H1 (cell line): ENCODE measurements at regions not wholly inside any gene's neighbourhood (a gene's known extent, or its start where the extent isn't known, plus 50 kb on each side); places are given as distances from the start of the nearest gene placed in this dataset.

Source experiments
- CTCF ChIA-PET: fragments of 300-600 bp; sonication (Branson Sonifier 250); formaldehyde crosslinking; loops from one replicate; lab custom pipeline; 2021; ENCODE audit not compliant: partially characterized antibody; lab: Charles Lee
- POLR2A ChIA-PET: fragments of 300-600 bp; sonication (Branson Sonifier 250); formaldehyde crosslinking; loops from one replicate; lab custom pipeline; 2021; ENCODE audit warnings: inconsistent platforms; ENCODE audit not compliant: partially characterized antibody; lab: Charles Lee
- DNase-seq, 2 experiments: peaks; one replicate each; pipeline versions ENCODE4 v3.0.0 to v3.0.0-alpha.2; 2010 to 2022; ENCODE audit warnings: low spot score in 2 of 2, low read depth in 1 of 2, mixed read lengths in 1 of 2
- FAIRE-seq: peaks from 2 replicates; lab custom pipeline; 2011; peaks lifted over from hg19 to GRCh38; lab: Jason Lieb, UNC
- H2AFZ ChIP-seq: 2 replicates; pipeline ENCODE4 v1.8.1; 2012; ENCODE audit warnings: low read length, inconsistent platforms
- H2AK5ac ChIP-seq: 2 replicates; pipeline ENCODE4 v1.6.1; 2013; ENCODE audit warnings: low read depth, low read length
- H2BK120ac ChIP-seq: replicated peaks from 2 replicates; pipeline ENCODE3; 2013; ENCODE audit warnings: low read depth, low read length, inconsistent platforms
- H2BK12ac ChIP-seq: 2 replicates; pipeline ENCODE4 v1.6.1; 2013; ENCODE audit warnings: low read depth, low read length
- H2BK15ac ChIP-seq: 2 replicates; pipeline ENCODE4 v1.6.1; 2013; ENCODE audit warnings: low read length
- H2BK20ac ChIP-seq: 2 replicates; pipeline ENCODE4 v1.6.1; 2013; ENCODE audit warnings: low read length
- H2BK5ac ChIP-seq: 2 replicates; pipeline ENCODE4 v1.6.1; 2013; ENCODE audit warnings: low read depth, low read length
- H3K14ac ChIP-seq: 2 replicates; pipeline ENCODE4 v1.6.1; 2013; ENCODE audit warnings: inconsistent platforms; ENCODE audit not compliant: insufficient read length
- H3K18ac ChIP-seq: 2 replicates; pipeline ENCODE4 v1.6.1; 2013; ENCODE audit warnings: low read length; ENCODE audit errors: extremely low read depth
- H3K23ac ChIP-seq: 2 replicates; pipeline ENCODE4 v1.6.1; 2013; ENCODE audit warnings: inconsistent platforms; ENCODE audit not compliant: insufficient read length
- H3K23me2 ChIP-seq: 2 replicates; pipeline ENCODE4 v1.6.1; 2013; ENCODE audit warnings: low read depth, low read length
- H3K27ac ChIP-seq: 2 replicates; pipeline ENCODE4 v1.6.1; 2011; ENCODE audit warnings: low read depth, low read length, inconsistent platforms
- H3K27me3 ChIP-seq, 4 experiments: replicated peaks in 1 of 4; 1 replicate in 1 of 4; 2 replicates in 3 of 4; pipeline versions ENCODE4 v1.6.1 to v1.8.1; 2011 to 2013; ENCODE audit warnings: low read length in 3 of 4, mild to moderate bottlenecking in 3 of 4, inconsistent platforms in 2 of 4, mixed read lengths in 2 of 4, moderate library complexity in 1 of 4; ENCODE audit not compliant: control insufficient read depth in 3 of 4, insufficient read depth in 3 of 4; ENCODE audit errors: extremely low read depth in 1 of 4
- H3K36me3 ChIP-seq, 4 experiments: 2 replicates each; pipeline versions ENCODE4 v1.6.1 to v1.8.1; 2011 to 2013; ENCODE audit warnings: mild to moderate bottlenecking in 4 of 4, low read length in 3 of 4, moderate library complexity in 2 of 4, control low read depth in 1 of 4, inconsistent platforms in 1 of 4; ENCODE audit not compliant: insufficient read depth in 4 of 4, control insufficient read depth in 2 of 4
- H3K4ac ChIP-seq: replicated peaks from 2 replicates; pipeline ENCODE3; 2013; ENCODE audit warnings: low read length, low read depth, mixed read lengths, inconsistent platforms; ENCODE audit not compliant: insufficient read length
- H3K4me1 ChIP-seq, 4 experiments: replicated peaks in 1 of 4; 1 replicate in 1 of 4; 2 replicates in 3 of 4; pipeline versions ENCODE4 v1.6.1 to v1.8.1; 2011 to 2013; ENCODE audit warnings: low read length in 3 of 4, inconsistent platforms in 2 of 4, mixed read lengths in 1 of 4; ENCODE audit not compliant: insufficient read depth in 4 of 4, control insufficient read depth in 3 of 4
- H3K4me2 ChIP-seq, 2 experiments: 2 replicates each; pipeline versions ENCODE4 v1.6.1 to v1.8.1; 2011 to 2013; ENCODE audit warnings: low read depth in 2 of 2, low read length in 2 of 2, control low read depth in 1 of 2, inconsistent platforms in 1 of 2, mild to moderate bottlenecking in 1 of 2; ENCODE audit not compliant: insufficient read depth in 1 of 2
- H3K4me3 ChIP-seq, 4 experiments: fragments of 200-600, 300-600 bp in 1 of 4; sonication (generic), shearing (Covaris generic), sonication (Bioruptor Twin) in 1 of 4; 2 replicates each; pipeline versions ENCODE4 v1.5.1 to v1.8.1; 2011 to 2016; ENCODE audit warnings: low read length in 4 of 4, low read depth in 3 of 4, control low read depth in 2 of 4, inconsistent platforms in 2 of 4, mild to moderate bottlenecking in 2 of 4, mixed read lengths in 1 of 4, moderate library complexity in 1 of 4; ENCODE audit not compliant: insufficient read depth in 2 of 4; ENCODE audit errors: extremely low read depth in 1 of 4
- H3K56ac ChIP-seq: replicated peaks from 2 replicates; pipeline ENCODE3; 2013; ENCODE audit warnings: low read depth, mild to moderate bottlenecking, mixed read lengths, low read length, inconsistent platforms; ENCODE audit not compliant: insufficient read length
- H3K79me1 ChIP-seq: 2 replicates; pipeline ENCODE4 v1.6.1; 2013; ENCODE audit warnings: low read depth, low read length, control low read depth
- H3K79me2 ChIP-seq, 2 experiments: 2 replicates each; pipeline versions ENCODE4 v1.6.1 to v1.8.1; 2012 to 2013; ENCODE audit warnings: low read length in 2 of 2, mild to moderate bottlenecking in 2 of 2, inconsistent platforms in 1 of 2; ENCODE audit not compliant: insufficient read depth in 2 of 2, control insufficient read depth in 1 of 2
- H3K9ac ChIP-seq, 4 experiments: replicated peaks in 1 of 4; 1 replicate in 1 of 4; 2 replicates in 3 of 4; pipeline versions ENCODE4 v1.6.1 to v1.8.1; 2011 to 2013; ENCODE audit warnings: low read depth in 3 of 4, low read length in 3 of 4, control low read depth in 2 of 4, mild to moderate bottlenecking in 2 of 4, moderate library complexity in 2 of 4, inconsistent platforms in 1 of 4; ENCODE audit errors: extremely low read depth in 1 of 4
- H3K9me3 ChIP-seq, 2 experiments: 2 replicates each; pipeline versions ENCODE4 v1.6.1 to v1.8.1; 2012 to 2013; ENCODE audit warnings: mild to moderate bottlenecking in 2 of 2, moderate library complexity in 2 of 2, control low read depth in 1 of 2, inconsistent platforms in 1 of 2, low read depth in 1 of 2, low read length in 1 of 2, mixed read lengths in 1 of 2; ENCODE audit not compliant: insufficient read depth in 2 of 2
- H4K20me1 ChIP-seq, 2 experiments: replicated peaks in 1 of 2; 2 replicates each; pipeline versions ENCODE3 to v1.8.1; 2011 to 2013; ENCODE audit warnings: inconsistent platforms in 2 of 2, low read length in 2 of 2, mild to moderate bottlenecking in 1 of 2; ENCODE audit not compliant: insufficient read depth in 2 of 2, control insufficient read depth in 1 of 2
- H4K5ac ChIP-seq: 2 replicates; pipeline ENCODE4 v1.6.1; 2013; ENCODE audit warnings: low read length, low read depth, mixed read lengths, inconsistent platforms; ENCODE audit not compliant: insufficient read length
- H4K8ac ChIP-seq: 2 replicates; pipeline ENCODE4 v1.8.0; 2013; ENCODE audit warnings: mild to moderate bottlenecking, moderate library complexity, low read length, inconsistent platforms; ENCODE audit not compliant: insufficient read depth; ENCODE audit errors: extremely low read depth
- H4K91ac ChIP-seq: replicated peaks from 2 replicates; pipeline ENCODE3; 2013; ENCODE audit warnings: low read length, mixed read lengths, inconsistent platforms; ENCODE audit not compliant: insufficient read length
- CHD2 ChIP-seq: IDR thresholded peaks from 2 replicates; pipeline ENCODE4 v1.6.1; 2012; ENCODE audit warnings: low read length, improper control_type of control experiment
- CTBP2 ChIP-seq: IDR thresholded peaks from 2 replicates; pipeline ENCODE4 v1.7.0; 2011; ENCODE audit warnings: borderline replicate concordance, mild to moderate bottlenecking, moderate library complexity, mixed read lengths, low read length; ENCODE audit not compliant: insufficient read depth, insufficient read length
- EGR1 ChIP-seq: IDR thresholded peaks from 2 replicates; pipeline ENCODE4 v1.6.1; 2011; ENCODE audit warnings: low read depth, low read length, borderline replicate concordance
- FOSL1 ChIP-seq: IDR thresholded peaks from 2 replicates; pipeline ENCODE4 v1.6.1; 2011; ENCODE audit warnings: mild to moderate bottlenecking, low read depth, low read length, moderate library complexity; ENCODE audit not compliant: insufficient read depth
- GTF2F1 ChIP-seq: IDR thresholded peaks from 2 replicates; pipeline ENCODE4 v1.6.1; 2012; ENCODE audit warnings: low read depth, low read length, improper control_type of control experiment, borderline replicate concordance
- RBBP5 ChIP-seq: IDR thresholded peaks from 2 replicates; pipeline ENCODE4 v1.7.1; 2012; ENCODE audit warnings: low read depth, mild to moderate bottlenecking, inconsistent platforms, low read length, moderate library complexity, borderline replicate concordance
- RNF2 ChIP-seq: fragments of 200-900, 300-1000 bp; sonication (generic); IDR thresholded peaks from 2 replicates; pipeline ENCODE4 v1.7.1; 2016; ENCODE audit warnings: borderline replicate concordance, low read depth, mild to moderate bottlenecking, antibody characterized with exemption, low read length; ENCODE audit not compliant: poor library complexity, severe bottlenecking; ENCODE audit errors: missing control alignments
- SP2 ChIP-seq: IDR thresholded peaks from 2 replicates; pipeline ENCODE4 v1.6.1; 2012; ENCODE audit warnings: mild to moderate bottlenecking, low read length, inconsistent platforms
- WGBS, 2 experiments: shearing (Covaris generic) in 1 of 2; methylation state at CpG; one replicate each; pipeline versions ENCODE4 v1.1.6 to v1.1.7; 2013 to 2015; ENCODE audit warnings: low lambda C conversion rate in 2 of 2, mixed read lengths in 2 of 2, inconsistent platforms in 1 of 2, low coverage in 1 of 2, missing lambda C conversion rate in 1 of 2; ENCODE audit not compliant: insufficient replicate concordance in 2 of 2, insufficient coverage in 1 of 2, insufficient read length in 1 of 2; ENCODE audit errors: extremely low coverage in 1 of 2, missing lambda C conversion rate in 1 of 2; 5-methylcytosine and 5-hydroxymethylcytosine counted together

DNA sequence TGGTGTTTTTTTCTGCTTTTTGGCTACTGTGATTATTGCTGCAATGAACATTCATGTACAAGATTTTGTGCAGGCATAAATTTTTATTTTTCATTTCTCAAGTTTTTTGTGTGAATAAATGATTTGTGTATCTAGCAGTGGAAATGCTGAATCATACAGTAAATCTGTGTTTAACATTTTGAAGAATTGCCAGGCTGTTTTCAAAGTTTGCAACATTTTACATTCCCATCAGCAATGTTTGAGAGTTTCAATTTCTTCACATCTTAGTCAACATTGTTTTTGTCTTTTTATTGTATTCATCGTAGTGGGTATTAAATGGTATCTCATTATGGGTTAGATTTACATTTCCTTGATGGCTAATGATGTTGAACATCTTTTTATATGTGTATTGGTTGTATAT is 98.8 kb upstream of the RBMS1 start:
- no peak for TF ChIP-seq EGR1
- no peak for TF ChIP-seq CHD2
- TF ChIP-seq SP2 = no peak
- TF ChIP-seq GTF2F1 = no peak
- TF ChIP-seq RNF2 = no peak
- no peak for TF ChIP-seq CTBP2
- TF ChIP-seq FOSL1 = no peak
- TF ChIP-seq RBBP5 = no peak
- no peaks in the 10 kb centered on the region for H3K9me3 ChIP-seq
- H3K27me3 ChIP-seq = no peaks in the 10 kb centered on the region
- H2BK15ac ChIP-seq = no peak overlapping the region
- H3K4me2 ChIP-seq = no peak overlapping the region
- H2AFZ ChIP-seq = no peak overlapping the region
- no peak overlapping the region for H4K8ac ChIP-seq
- no peaks in the 10 kb centered on the region for H3K79me1 ChIP-seq
- H4K20me1 ChIP-seq = no peaks in the 10 kb centered on the region
- ChIA-PET CTCF (no interaction called here), POLR2A (no interaction called here)
- no peak overlapping the region for H2BK20ac ChIP-seq
- no peaks in the 10 kb centered on the region for H3K79me2 ChIP-seq
- no peaks in the 10 kb centered on the region for H3K4me1 ChIP-seq
- H3K23me2 ChIP-seq = no peaks in the 10 kb centered on the region
- H3K27ac ChIP-seq = no peak overlapping the region
- no peak for DNase-seq
- no peak overlapping the region for H3K4ac ChIP-seq
- H3K36me3 ChIP-seq = no peaks in the 10 kb centered on the region
- H2BK5ac ChIP-seq = no peak overlapping the region
- H3K18ac ChIP-seq = no peak overlapping the region
- no peak overlapping the region for H3K9ac ChIP-seq
- no peak overlapping the region for H2AK5ac ChIP-seq
- H3K14ac ChIP-seq = no peak overlapping the region
- no peak overlapping the region for H4K91ac ChIP-seq
- H4K5ac ChIP-seq = no peak overlapping the region
- 88% methylated on average over 1 of the region's 1 CpG; no CpG with 5 or more reads in 1 of the 2 experiments for WGBS, 2 experiments
- H2BK12ac ChIP-seq = no peak overlapping the region
- no peak overlapping the region for H2BK120ac ChIP-seq
- no peak overlapping the region for H3K4me3 ChIP-seq
- FAIRE-seq = no peak
- no peak overlapping the region for H3K23ac ChIP-seq
- no peak overlapping the region for H3K56ac ChIP-seq
